ENCODE measurements at regions not wholly inside any gene's neighbourhood (a gene's known extent, or its start where the extent isn't known, plus 50 kb on each side); places are given as distances from the start of the nearest gene placed in this dataset.

GRCh38 chr4:37040816-37041215, 203.7 kb upstream of the NWD2 start:
- H4K20me1 ChIP-seq (replicated peaks; ENCODE audit: control insufficient read depth, extremely low read depth, insufficient read depth, low read length), result no peaks in the 10 kb centered on the region
- intact Hi-C loops (cut with micrococcal nuclease) (no loop called here), dilution Hi-C loops (cut with MboI; ENCODE audit: extremely low pct_ligation_motif_present, low sequenced_read_pairs) (no loop called here)
- H3K36me3 ChIP-seq (ENCODE audit: control insufficient read depth in 2 of 2, extremely low read depth in 1 of 2, insufficient read depth in 2 of 2, low read length in 2 of 2), result no peaks in the 10 kb centered on the region
- no peaks in the 10 kb centered on the region for H3K79me2 ChIP-seq (ENCODE audit: control insufficient read depth, insufficient read depth, low read length)
- H2AFZ ChIP-seq (ENCODE audit: low read depth, low read length), result no peak overlapping the region
- TF ChIP-seq POLR2AphosphoS5 (IDR thresholded peaks at IDR 0.05; ENCODE audit: insufficient read depth, low read depth, low read length), result no peak
- no peak for TF ChIP-seq MYC (IDR thresholded peaks at IDR 0.05; ENCODE audit: low read depth, low read length)
- TF ChIP-seq POLR2A (IDR thresholded peaks at IDR 0.05; ENCODE audit: low read depth, low read length), result no peak
- TF ChIP-seq, protein P1, sequence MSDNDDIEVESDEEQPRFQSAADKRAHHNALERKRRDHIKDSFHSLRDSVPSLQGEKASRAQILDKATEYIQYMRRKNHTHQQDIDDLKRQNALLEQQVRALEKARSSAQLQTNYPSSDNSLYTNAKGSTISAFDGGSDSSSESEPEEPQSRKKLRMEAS (IDR thresholded peaks at IDR 0.05; ENCODE audit: insufficient read depth, insufficient read length), result no peak
- TF ChIP-seq GATA2 (IDR thresholded peaks at IDR 0.05; ENCODE audit: insufficient read depth, insufficient read length, low read depth, low read length), result no peak
- no peak for TF ChIP-seq JUN (IDR thresholded peaks at IDR 0.05; ENCODE audit: borderline replicate concordance, insufficient read depth, insufficient read length, low read depth)
- TF ChIP-seq FOS (IDR thresholded peaks at IDR 0.05; ENCODE audit: borderline replicate concordance, insufficient read depth, low read length), result no peak
- no peak for TF ChIP-seq EZH2 (IDR thresholded peaks at IDR 0.05; ENCODE audit: borderline replicate concordance, low read depth, low read length, severe bottlenecking)
- TF ChIP-seq, protein P2, sequence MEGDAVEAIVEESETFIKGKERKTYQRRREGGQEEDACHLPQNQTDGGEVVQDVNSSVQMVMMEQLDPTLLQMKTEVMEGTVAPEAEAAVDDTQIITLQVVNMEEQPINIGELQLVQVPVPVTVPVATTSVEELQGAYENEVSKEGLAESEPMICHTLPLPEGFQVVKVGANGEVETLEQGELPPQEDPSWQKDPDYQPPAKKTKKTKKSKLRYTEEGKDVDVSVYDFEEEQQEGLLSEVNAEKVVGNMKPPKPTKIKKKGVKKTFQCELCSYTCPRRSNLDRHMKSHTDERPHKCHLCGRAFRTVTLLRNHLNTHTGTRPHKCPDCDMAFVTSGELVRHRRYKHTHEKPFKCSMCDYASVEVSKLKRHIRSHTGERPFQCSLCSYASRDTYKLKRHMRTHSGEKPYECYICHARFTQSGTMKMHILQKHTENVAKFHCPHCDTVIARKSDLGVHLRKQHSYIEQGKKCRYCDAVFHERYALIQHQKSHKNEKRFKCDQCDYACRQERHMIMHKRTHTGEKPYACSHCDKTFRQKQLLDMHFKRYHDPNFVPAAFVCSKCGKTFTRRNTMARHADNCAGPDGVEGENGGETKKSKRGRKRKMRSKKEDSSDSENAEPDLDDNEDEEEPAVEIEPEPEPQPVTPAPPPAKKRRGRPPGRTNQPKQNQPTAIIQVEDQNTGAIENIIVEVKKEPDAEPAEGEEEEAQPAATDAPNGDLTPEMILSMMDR (IDR thresholded peaks at IDR 0.05; ENCODE audit: extremely low read depth in 1 of 2, insufficient read depth in 1 of 2, low read depth in 1 of 2, low read length in 2 of 2), result no peak
- ChIA-PET POLR2A (no interaction called here), CTCF (no interaction called here)
- no TSS peak for BruUV-seq (replicated peaks)
- no peaks in the 10 kb centered on the region for H3K27me3 ChIP-seq (ENCODE audit: control insufficient read depth in 2 of 2, insufficient read depth in 2 of 2, low read length in 2 of 2)
- no peaks in the 10 kb centered on the region for H3K9me3 ChIP-seq (replicated peaks; ENCODE audit: control insufficient read depth, insufficient read depth, low read length)
- no peaks in the 10 kb centered on the region for H3K4me1 ChIP-seq (ENCODE audit: control insufficient read depth, extremely low read depth, insufficient read depth, low read length)
- DNase-seq (ENCODE audit: low read depth, low spot score) (no peak), FAIRE-seq (no peak)
- no peak overlapping the region for H3K4me2 ChIP-seq (ENCODE audit: insufficient read depth, low read length)
- no peak overlapping the region for H3K9ac ChIP-seq (replicated peaks; ENCODE audit: extremely low read depth, insufficient read depth, low read length)
- H3K9me1 ChIP-seq (replicated peaks; ENCODE audit: control insufficient read depth, extremely low read depth, insufficient read depth, low read length), result no peaks in the 10 kb centered on the region
- no peak overlapping the region for H3K27ac ChIP-seq (ENCODE audit: insufficient read depth, low read depth, low read length)
- no peak overlapping the region for H3K4me3 ChIP-seq (replicated peaks in 1 of 3; ENCODE audit: insufficient read depth in 1 of 3, low read depth in 1 of 3, low read length in 3 of 3)
